ENCODE measurements at regions not wholly inside any gene's neighbourhood (a gene's known extent, or its start where the extent isn't known, plus 50 kb on each side); places are given as distances from the start of the nearest gene placed in this dataset.
A peak's percentile ranks its signal among the peaks of the same experiment; 100 is the strongest.

GRCh38 chr2:47265751-47266231, 89.5 kb upstream of the CALM2 start:
- Histone ChIP-seq H3K9me2 (ENCODE audit: insufficient read depth, low read length) (no peaks in the 10 kb centered on the region), H3K27ac (ENCODE audit: low read length) (peak overlapping the region; percentile 73), H4K20me1 (ENCODE audit: insufficient read depth) (no peaks in the 10 kb centered on the region), H3K36me3 (ENCODE audit: insufficient read depth, low read length) (no peaks in the 10 kb centered on the region), H3K9ac (ENCODE audit: low read length) (peak overlapping the region; percentile 43), H3K27me3 (ENCODE audit: insufficient read depth, low read depth, low read length) (no peaks in the 10 kb centered on the region), H3K79me2 (replicated peaks; ENCODE audit: insufficient read depth, low read length) (no peaks in the 10 kb centered on the region), H3K4me2 (ENCODE audit: low read length) (peak overlapping the region; percentile 4), H3K4me3 (ENCODE audit: low read length) (peak overlapping the region; percentile 34), H3K9me3 (ENCODE audit: low read length) (no peaks in the 10 kb centered on the region), H3F3A (ENCODE audit: insufficient read depth, low read length, poor library complexity, severe bottlenecking) (no peaks in the 10 kb centered on the region), H2AFZ (ENCODE audit: low read depth, low read length) (no peak overlapping the region)
- TF ChIP-seq EZH2 (IDR thresholded peaks at IDR 0.05; ENCODE audit: borderline replicate concordance, insufficient read depth, low read length, poor library complexity, severe bottlenecking) (no peak), REST (IDR thresholded peaks at IDR 0.05; ENCODE audit: borderline replicate concordance) (peak; percentile 51), MXI1 (conservative IDR thresholded peaks at IDR 0.05; ENCODE audit: poor library complexity, severe bottlenecking) (peak; percentile 63), RAD21 (conservative IDR thresholded peaks at IDR 0.05) (no peak), SMC3 (conservative IDR thresholded peaks at IDR 0.05; ENCODE audit: poor library complexity) (peak; percentile 28), POLR2AphosphoS5 (IDR thresholded peaks at IDR 0.05) (peak; percentile 92), EP300 (conservative IDR thresholded peaks at IDR 0.05; ENCODE audit: poor library complexity, severe bottlenecking) (peak; percentile 98), TAF1 (IDR thresholded peaks at IDR 0.05; ENCODE audit: low read depth) (no peak)
- TF ChIP-seq, protein P1, sequence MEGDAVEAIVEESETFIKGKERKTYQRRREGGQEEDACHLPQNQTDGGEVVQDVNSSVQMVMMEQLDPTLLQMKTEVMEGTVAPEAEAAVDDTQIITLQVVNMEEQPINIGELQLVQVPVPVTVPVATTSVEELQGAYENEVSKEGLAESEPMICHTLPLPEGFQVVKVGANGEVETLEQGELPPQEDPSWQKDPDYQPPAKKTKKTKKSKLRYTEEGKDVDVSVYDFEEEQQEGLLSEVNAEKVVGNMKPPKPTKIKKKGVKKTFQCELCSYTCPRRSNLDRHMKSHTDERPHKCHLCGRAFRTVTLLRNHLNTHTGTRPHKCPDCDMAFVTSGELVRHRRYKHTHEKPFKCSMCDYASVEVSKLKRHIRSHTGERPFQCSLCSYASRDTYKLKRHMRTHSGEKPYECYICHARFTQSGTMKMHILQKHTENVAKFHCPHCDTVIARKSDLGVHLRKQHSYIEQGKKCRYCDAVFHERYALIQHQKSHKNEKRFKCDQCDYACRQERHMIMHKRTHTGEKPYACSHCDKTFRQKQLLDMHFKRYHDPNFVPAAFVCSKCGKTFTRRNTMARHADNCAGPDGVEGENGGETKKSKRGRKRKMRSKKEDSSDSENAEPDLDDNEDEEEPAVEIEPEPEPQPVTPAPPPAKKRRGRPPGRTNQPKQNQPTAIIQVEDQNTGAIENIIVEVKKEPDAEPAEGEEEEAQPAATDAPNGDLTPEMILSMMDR (IDR thresholded peaks at IDR 0.05; ENCODE audit: poor library complexity, severe bottlenecking): no peak

GRCh38 chr2:47265158-47265557, 88.8 kb upstream of the CALM2 start:
- no peak overlapping the region for H2AFZ ChIP-seq (ENCODE audit: low read depth, low read length)

More at GRCh38 chr2:47265158-47265557, 88.8 kb upstream of the CALM2 start:
- Histone ChIP-seq H3K4me2 (ENCODE audit: low read length) (peak overlapping the region; percentile 4), H3K79me2 (replicated peaks; ENCODE audit: insufficient read depth, low read length) (no peaks in the 10 kb centered on the region), H3K4me3 (ENCODE audit: low read length) (peak overlapping the region; percentile 34), H3K27me3 (ENCODE audit: insufficient read depth, low read depth, low read length) (no peaks in the 10 kb centered on the region), H3K27ac (ENCODE audit: low read length) (peak overlapping the region; percentile 73), H3F3A (ENCODE audit: insufficient read depth, low read length, poor library complexity, severe bottlenecking) (no peaks in the 10 kb centered on the region), H3K9ac (ENCODE audit: low read length) (peak overlapping the region; percentile 43), H4K20me1 (ENCODE audit: insufficient read depth) (no peaks in the 10 kb centered on the region), H3K9me3 (ENCODE audit: low read length) (no peaks in the 10 kb centered on the region), H3K9me2 (ENCODE audit: insufficient read depth, low read length) (no peaks in the 10 kb centered on the region), H3K36me3 (ENCODE audit: insufficient read depth, low read length) (no peaks in the 10 kb centered on the region)
- TF ChIP-seq POLR2AphosphoS5 (IDR thresholded peaks at IDR 0.05) (no peak), TAF1 (IDR thresholded peaks at IDR 0.05; ENCODE audit: low read depth) (no peak), RAD21 (conservative IDR thresholded peaks at IDR 0.05) (no peak), EZH2 (IDR thresholded peaks at IDR 0.05; ENCODE audit: borderline replicate concordance, insufficient read depth, low read length, poor library complexity, severe bottlenecking) (no peak), REST (IDR thresholded peaks at IDR 0.05; ENCODE audit: borderline replicate concordance) (no peak), EP300 (conservative IDR thresholded peaks at IDR 0.05; ENCODE audit: poor library complexity, severe bottlenecking) (no peak), MXI1 (conservative IDR thresholded peaks at IDR 0.05; ENCODE audit: poor library complexity, severe bottlenecking) (no peak), SMC3 (conservative IDR thresholded peaks at IDR 0.05; ENCODE audit: poor library complexity) (no peak)
- TF ChIP-seq, protein P1 (IDR thresholded peaks at IDR 0.05; ENCODE audit: poor library complexity, severe bottlenecking): no peak

Measured in neural cell (in vitro differentiated cells).